SK-N-SH (cell line): ENCODE measurements at regions not wholly inside any gene's neighbourhood (a gene's known extent, or its start where the extent isn't known, plus 50 kb on each side); places are given as distances from the start of the nearest gene placed in this dataset.

Source experiments
- CTCF ChIP-seq: fragments of 200-600 bp; sonication (generic); IDR thresholded peaks from 2 replicates; pipeline ENCODE4 v1.6.1; 2017; ENCODE audit warnings: antibody characterized with exemption, mild to moderate bottlenecking, moderate library complexity
- JUND ChIP-seq: IDR thresholded peaks from 2 replicates; pipeline ENCODE4 v1.4.0; 2012
- RAD21 ChIP-seq: IDR thresholded peaks from 2 replicates; pipeline ENCODE4 v1.6.1; 2012; ENCODE audit warnings: mild to moderate bottlenecking, low read length
- USF1 ChIP-seq: IDR thresholded peaks from 2 replicates; pipeline ENCODE4 v1.4.0; 2012; ENCODE audit warnings: low read depth, borderline replicate concordance

GRCh38 chr10:126843299-126843934, 61.8 kb upstream of the DOCK1 start:
- TF ChIP-seq USF1, result no peak
- TF ChIP-seq CTCF, result no peak
- TF ChIP-seq RAD21, result no peak
- no peak for TF ChIP-seq JUND
